GM18498 (cell line): ENCODE measurements at regions not wholly inside any gene's neighbourhood (a gene's known extent, or its start where the extent isn't known, plus 50 kb on each side); places are given as distances from the start of the nearest gene placed in this dataset.

Experiments used
- ATAC-seq: cut with Tn5 transposase; IDR thresholded peaks from one replicate; pipeline ENCODE4 v1.9.1; 2021; ENCODE audit warnings: mild to moderate bottlenecking, moderate library complexity; ENCODE audit not compliant: unreplicated experiment

GRCh38 chr1:4307911-4308545 is 346.4 kb upstream of the AJAP1 start:
- no peak for ATAC-seq

- ATAC-seq: no peak
These were observed 345.6 kb upstream of the AJAP1 start for GRCh38 chr1:4308806-4309205.

- no peak for ATAC-seq
These were observed 344.6 kb upstream of the AJAP1 start for GRCh38 chr1:4309676-4310320.

GRCh38 chr1:4310396-4310923 is 343.9 kb upstream of the AJAP1 start:
- ATAC-seq: no peak

GRCh38 chr1:4312024-4312423 is 342.4 kb upstream of the AJAP1 start:
- ATAC-seq: no peak

GRCh38 chr1:4315202-4315601 is 339.2 kb upstream of the AJAP1 start:
- ATAC-seq: no peak

GRCh38 chr1:4317207-4317606 is 337.2 kb upstream of the AJAP1 start:
- ATAC-seq: no peak

GRCh38 chr1:4318720-4319119 is 335.7 kb upstream of the AJAP1 start:
- ATAC-seq: no peak

- no peak for ATAC-seq
These were observed 334.9 kb upstream of the AJAP1 start for GRCh38 chr1:4319496-4319895.

GRCh38 chr1:4322881-4323280 is 331.5 kb upstream of the AJAP1 start:
- ATAC-seq: no peak

- no peak for ATAC-seq
These were observed 331.1 kb upstream of the AJAP1 start for GRCh38 chr1:4323309-4323708.

GRCh38 chr1:4324525-4324924 is 329.9 kb upstream of the AJAP1 start:
- no peak for ATAC-seq

GRCh38 chr1:4327142-4327541 is 327.3 kb upstream of the AJAP1 start:
- no peak for ATAC-seq

- no peak for ATAC-seq
These were observed 325.9 kb upstream of the AJAP1 start for GRCh38 chr1:4328402-4329071.

GRCh38 chr1:4330805-4331766 is 323.3 kb upstream of the AJAP1 start:
- ATAC-seq: no peak

GRCh38 chr1:4331767-4332163 is 322.6 kb upstream of the AJAP1 start:
- no peak for ATAC-seq

GRCh38 chr1:4336507-4336906 is 317.9 kb upstream of the AJAP1 start:
- ATAC-seq: no peak

- no peak for ATAC-seq
These were observed 313.0 kb upstream of the AJAP1 start for GRCh38 chr1:4341421-4341820.

GRCh38 chr1:4344065-4344732 is 310.2 kb upstream of the AJAP1 start:
- no peak for ATAC-seq

GRCh38 chr1:4345094-4345493 is 309.3 kb upstream of the AJAP1 start:
- no peak for ATAC-seq
